CD8-positive, alpha-beta memory T cell (primary cell): ENCODE measurements at regions not wholly inside any gene's neighbourhood (a gene's known extent, or its start where the extent isn't known, plus 50 kb on each side); places are given as distances from the start of the nearest gene placed in this dataset.

Experiments used
- CTCF ChIA-PET: fragments of 350-600 bp; sonication (Branson Sonifier 250); formaldehyde crosslinking; loops from one replicate; lab custom pipeline; 2021; ENCODE audit warnings: antibody characterized with exemption; lab: Charles Lee
- POLR2A ChIA-PET: fragments of 350-600 bp; sonication (Branson Sonifier 250); formaldehyde crosslinking; loops from one replicate; lab custom pipeline; 2021; ENCODE audit warnings: antibody characterized with exemption; lab: Charles Lee
- DNase-seq, 5 donors: peaks; one replicate each; pipeline versions ENCODE4 v3.0.0 to v3.0.0-alpha.2; 2020 to 2022; ENCODE audit warnings: mixed read lengths in 1 of 5
- H3K27ac ChIP-seq: one replicate; pipeline ENCODE4 v1.7.0; 2013; ENCODE audit warnings: low read depth, mild to moderate bottlenecking, low read length, moderate library complexity
- H3K27me3 ChIP-seq: 2 replicates; pipeline ENCODE4 v1.7.0; 2013; ENCODE audit warnings: low read length, mild to moderate bottlenecking; ENCODE audit not compliant: insufficient read depth, poor library complexity, severe bottlenecking
- H3K36me3 ChIP-seq: 2 replicates; pipeline ENCODE4 v1.7.0; 2013; ENCODE audit warnings: mild to moderate bottlenecking, low read length, moderate library complexity; ENCODE audit not compliant: insufficient read depth
- H3K4me1 ChIP-seq: 2 replicates; pipeline ENCODE4 v1.7.0; 2013; ENCODE audit warnings: mild to moderate bottlenecking, low read length, moderate library complexity; ENCODE audit not compliant: insufficient read depth
- H3K4me3 ChIP-seq: 2 replicates; pipeline ENCODE4 v1.7.0; 2013; ENCODE audit warnings: mild to moderate bottlenecking, low read length
- H3K9me3 ChIP-seq: 2 replicates; pipeline ENCODE4 v1.7.0; 2013; ENCODE audit warnings: mild to moderate bottlenecking, low read length
- H3K27ac Mint-ChIP-seq, 8 donors: one replicate each; pipeline ENCODE4 v1.8.0; 2020 to 2021; ENCODE audit warnings: mixed read lengths in 8 of 8, mild to moderate bottlenecking in 6 of 8, inconsistent platforms in 3 of 8, moderate library complexity in 3 of 8
- H3K27me3 Mint-ChIP-seq, 2 donors: one replicate each; pipeline ENCODE4 v1.8.0; 2020 to 2021; ENCODE audit warnings: mixed read lengths in 2 of 2, mild to moderate bottlenecking in 1 of 2, moderate library complexity in 1 of 2
- H3K36me3 Mint-ChIP-seq, 3 donors: one replicate each; pipeline ENCODE4 v1.8.0; 2020 to 2021; ENCODE audit warnings: mixed read lengths in 3 of 3, inconsistent platforms in 1 of 3, mild to moderate bottlenecking in 1 of 3
- H3K4me1 Mint-ChIP-seq, 3 donors: one replicate each; pipeline ENCODE4 v1.8.0; 2020 to 2021; ENCODE audit warnings: mixed read lengths in 3 of 3, inconsistent platforms in 1 of 3, mild to moderate bottlenecking in 1 of 3
- H3K4me3 Mint-ChIP-seq, 7 donors: one replicate each; pipeline ENCODE4 v1.8.0; 2020 to 2021; ENCODE audit warnings: mixed read lengths in 7 of 7, mild to moderate bottlenecking in 6 of 7, moderate library complexity in 4 of 7, inconsistent platforms in 2 of 7
- H3K9me3 Mint-ChIP-seq, 5 donors: one replicate each; pipeline ENCODE4 v1.8.0; 2020 to 2022; ENCODE audit warnings: mixed read lengths in 5 of 5, mild to moderate bottlenecking in 3 of 5, moderate library complexity in 2 of 5, inconsistent platforms in 1 of 5

DNA sequence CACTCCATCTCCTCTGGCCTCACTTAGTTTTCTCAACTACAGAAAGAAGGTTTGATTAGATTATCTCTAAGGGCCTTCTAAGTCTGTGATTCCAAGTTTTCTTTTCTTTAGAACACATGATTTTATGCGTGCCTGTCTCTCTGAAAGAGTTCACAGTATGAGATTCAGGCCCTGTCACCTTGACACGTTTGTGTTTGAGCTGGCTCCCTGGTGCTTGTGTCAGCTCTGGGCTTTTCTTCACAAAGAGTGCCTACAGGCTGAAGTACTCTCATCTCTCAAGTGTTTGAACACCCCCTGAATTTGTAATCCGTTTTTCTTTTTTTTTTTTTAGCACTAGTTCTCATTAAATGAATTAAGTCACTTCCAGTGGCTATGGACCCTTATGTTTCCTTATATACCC lies 306.9 kb upstream of the C9orf72 start:
- Mint-ChIP-seq H3K4me1 (no peaks in the 10 kb centered on the region), H3K36me3 (no peaks in the 10 kb centered on the region), H3K4me3 (no peak overlapping the region), H3K27me3 (peaks cover 0 to 6% of the 10 kb centered on the region in 2 donors), H3K9me3 (peaks cover 0 to 7% (median 3%) of the 10 kb centered on the region in 5 donors), H3K27ac (no peak overlapping the region)
- DNase-seq: no peak
- ChIA-PET POLR2A (no interaction called here), CTCF (no interaction called here)
- Histone ChIP-seq H3K9me3 (no peaks in the 10 kb centered on the region), H3K36me3 (no peaks in the 10 kb centered on the region), H3K27ac (no peak overlapping the region), H3K4me3 (no peak overlapping the region), H3K4me1 (no peaks in the 10 kb centered on the region), H3K27me3 (no peaks in the 10 kb centered on the region)

DNA sequence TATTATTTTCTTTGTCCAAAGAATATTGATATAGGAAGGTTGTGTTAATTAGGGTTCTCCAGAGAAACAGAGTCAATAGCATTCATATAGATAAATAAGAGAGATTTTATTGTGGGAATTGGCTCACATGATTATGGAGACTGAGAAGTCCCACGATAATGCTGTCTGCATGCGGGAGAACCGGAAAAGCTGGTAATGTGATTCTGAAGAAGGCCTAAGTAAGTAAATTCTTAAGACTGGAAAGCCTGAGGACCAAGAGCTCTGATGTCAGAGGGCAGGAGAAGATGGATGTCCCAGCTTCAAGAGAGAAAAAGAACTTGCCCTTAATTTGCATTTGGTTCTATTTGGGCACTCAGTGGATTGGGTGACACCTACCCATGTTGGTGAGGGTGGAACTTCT lies 307.4 kb upstream of the C9orf72 start:
- H3K4me1 Mint-ChIP-seq: no peaks in the 10 kb centered on the region
- H3K9me3 Mint-ChIP-seq: peaks cover 0 to 7% (median 3%) of the 10 kb centered on the region in 5 donors
- H3K4me3 Mint-ChIP-seq: no peak overlapping the region
- no peaks in the 10 kb centered on the region for H3K36me3 Mint-ChIP-seq
- ChIA-PET POLR2A (no interaction called here), CTCF (no interaction called here)
- H3K36me3 ChIP-seq: no peaks in the 10 kb centered on the region
- peaks cover 0 to 6% of the 10 kb centered on the region in 2 donors for H3K27me3 Mint-ChIP-seq
- no peak overlapping the region for H3K27ac ChIP-seq
- no peak overlapping the region for H3K4me3 ChIP-seq
- H3K9me3 ChIP-seq: no peaks in the 10 kb centered on the region
- H3K4me1 ChIP-seq: no peaks in the 10 kb centered on the region
- no peak for DNase-seq
- H3K27me3 ChIP-seq: no peaks in the 10 kb centered on the region
- H3K27ac Mint-ChIP-seq: no peak overlapping the region

GRCh38 chr9:27888661-27889295 lies 315.5 kb upstream of the C9orf72 start:
- H3K27me3 Mint-ChIP-seq: no peaks in the 10 kb centered on the region
- CTCF ChIA-PET: no interaction called here
- H3K4me1 Mint-ChIP-seq: no peaks in the 10 kb centered on the region

GRCh38 chr9:27924502-27924901 lies 351.2 kb upstream of the C9orf72 start:
- POLR2A ChIA-PET: no interaction called here
- no peaks in the 10 kb centered on the region for H3K4me1 ChIP-seq
- Mint-ChIP-seq H3K36me3 (no peaks in the 10 kb centered on the region), H3K4me3 (no peak overlapping the region), H3K27me3 (no peaks in the 10 kb centered on the region), H3K9me3 (peaks cover 0 to 9% (median 0%) of the 10 kb centered on the region in 5 donors), H3K4me1 (no peaks in the 10 kb centered on the region), H3K27ac (no peak overlapping the region)
- no peaks in the 10 kb centered on the region for H3K36me3 ChIP-seq
- H3K27ac ChIP-seq: no peak overlapping the region
- no peaks in the 10 kb centered on the region for H3K27me3 ChIP-seq
- CTCF ChIA-PET: no interaction called here
- no peak for DNase-seq
- no peaks in the 10 kb centered on the region for H3K9me3 ChIP-seq
- H3K4me3 ChIP-seq: no peak overlapping the region

More at GRCh38 chr9:27888661-27889295, 315.5 kb upstream of the C9orf72 start:
- H3K27me3 ChIP-seq: no peaks in the 10 kb centered on the region
- H3K27ac Mint-ChIP-seq: no peak overlapping the region
- H3K36me3 ChIP-seq: no peaks in the 10 kb centered on the region
- DNase-seq: no peak
- H3K36me3 Mint-ChIP-seq: no peaks in the 10 kb centered on the region
- no peaks in the 10 kb centered on the region for H3K9me3 ChIP-seq
- H3K4me3 Mint-ChIP-seq: no peak overlapping the region
- POLR2A ChIA-PET: no interaction called here
- H3K9me3 Mint-ChIP-seq: peaks cover 0 to 2% (median 0%) of the 10 kb centered on the region in 5 donors
- H3K4me1 ChIP-seq: no peaks in the 10 kb centered on the region
- H3K27ac ChIP-seq: no peak overlapping the region
- H3K4me3 ChIP-seq: no peak overlapping the region

GRCh38 chr9:27925815-27926214 lies 352.5 kb upstream of the C9orf72 start:
- CTCF ChIA-PET: no interaction called here
- H3K36me3 Mint-ChIP-seq: no peaks in the 10 kb centered on the region

GRCh38 chr9:27929841-27930240 lies 356.6 kb upstream of the C9orf72 start:
- CTCF ChIA-PET: no interaction called here
- POLR2A ChIA-PET: no interaction called here
- Mint-ChIP-seq H3K36me3 (peaks cover 0 to 1% (median 0%) of the 10 kb centered on the region in 3 donors), H3K27me3 (no peaks in the 10 kb centered on the region), H3K9me3 (peaks cover 0 to 2% (median 0%) of the 10 kb centered on the region in 5 donors), H3K4me3 (no peak overlapping the region), H3K4me1 (no peaks in the 10 kb centered on the region), H3K27ac (no peak overlapping the region)
- Histone ChIP-seq H3K27me3 (no peaks in the 10 kb centered on the region), H3K9me3 (no peaks in the 10 kb centered on the region), H3K4me1 (no peaks in the 10 kb centered on the region), H3K36me3 (no peaks in the 10 kb centered on the region), H3K27ac (no peak overlapping the region), H3K4me3 (no peak overlapping the region)
- no peak for DNase-seq

More at GRCh38 chr9:27925815-27926214, 352.5 kb upstream of the C9orf72 start:
- Histone ChIP-seq H3K36me3 (no peaks in the 10 kb centered on the region), H3K4me1 (no peaks in the 10 kb centered on the region), H3K9me3 (no peaks in the 10 kb centered on the region), H3K27me3 (no peaks in the 10 kb centered on the region), H3K4me3 (no peak overlapping the region), H3K27ac (no peak overlapping the region)
- no peak for DNase-seq
- Mint-ChIP-seq H3K27ac (no peak overlapping the region), H3K27me3 (no peaks in the 10 kb centered on the region), H3K4me1 (no peaks in the 10 kb centered on the region), H3K9me3 (peaks cover 0 to 8% (median 0%) of the 10 kb centered on the region in 5 donors), H3K4me3 (no peak overlapping the region)
- POLR2A ChIA-PET: no interaction called here

DNA sequence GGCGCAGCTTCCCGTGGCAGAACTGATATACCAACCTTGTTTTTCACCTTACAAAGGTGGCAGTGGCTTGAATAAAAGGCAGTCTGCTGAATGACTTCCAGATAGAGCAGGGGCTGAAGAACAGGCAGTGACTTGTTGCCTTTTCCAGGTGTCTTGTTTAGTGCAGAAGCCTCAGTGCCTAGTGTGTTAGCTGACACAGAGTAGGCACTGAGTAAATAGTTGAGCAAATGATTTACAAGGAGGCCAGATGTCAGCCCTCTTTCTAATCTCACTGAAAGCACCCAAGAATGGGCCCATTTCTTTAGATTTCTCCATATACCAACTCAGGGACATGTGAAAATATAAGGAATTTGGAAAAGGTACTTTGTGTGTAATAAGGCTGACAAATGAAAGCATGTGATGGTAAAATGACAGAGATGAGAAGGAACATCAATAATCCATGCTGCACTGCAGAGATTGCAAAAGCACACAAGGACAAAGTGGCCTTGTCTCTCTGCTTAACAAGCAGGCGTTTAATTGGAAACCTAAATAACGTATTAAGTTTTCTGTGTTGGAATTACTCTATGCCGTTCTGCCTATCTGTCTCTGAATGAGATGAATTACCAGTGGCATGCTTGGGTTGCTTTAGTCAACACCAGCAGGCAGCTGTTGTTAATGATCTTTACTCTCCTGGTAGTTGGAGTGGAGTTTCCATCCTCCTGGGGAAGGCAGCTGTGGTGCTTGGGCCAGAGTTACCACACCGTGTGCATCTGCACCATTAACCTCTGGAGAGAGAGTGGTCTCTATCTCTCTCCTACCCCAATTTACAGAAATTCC lies 360.1 kb upstream of the C9orf72 start:
- peaks cover 0 to 8% (median 3%) of the 10 kb centered on the region in 5 donors for H3K9me3 Mint-ChIP-seq
- H3K27ac Mint-ChIP-seq: no peak overlapping the region
- peaks cover 0 to 1% (median 0%) of the 10 kb centered on the region in 3 donors for H3K36me3 Mint-ChIP-seq
- H3K9me3 ChIP-seq: no peaks in the 10 kb centered on the region
- H3K36me3 ChIP-seq: no peaks in the 10 kb centered on the region
- H3K27me3 ChIP-seq: no peaks in the 10 kb centered on the region
- DNase-seq: no peak
- no peaks in the 10 kb centered on the region for H3K4me1 ChIP-seq
- H3K27me3 Mint-ChIP-seq: no peaks in the 10 kb centered on the region
- H3K27ac ChIP-seq: no peak overlapping the region
- no peaks in the 10 kb centered on the region for H3K4me1 Mint-ChIP-seq
- ChIA-PET CTCF (no interaction called here), POLR2A (no interaction called here)
- H3K4me3 ChIP-seq: no peak overlapping the region
- no peak overlapping the region for H3K4me3 Mint-ChIP-seq

DNA sequence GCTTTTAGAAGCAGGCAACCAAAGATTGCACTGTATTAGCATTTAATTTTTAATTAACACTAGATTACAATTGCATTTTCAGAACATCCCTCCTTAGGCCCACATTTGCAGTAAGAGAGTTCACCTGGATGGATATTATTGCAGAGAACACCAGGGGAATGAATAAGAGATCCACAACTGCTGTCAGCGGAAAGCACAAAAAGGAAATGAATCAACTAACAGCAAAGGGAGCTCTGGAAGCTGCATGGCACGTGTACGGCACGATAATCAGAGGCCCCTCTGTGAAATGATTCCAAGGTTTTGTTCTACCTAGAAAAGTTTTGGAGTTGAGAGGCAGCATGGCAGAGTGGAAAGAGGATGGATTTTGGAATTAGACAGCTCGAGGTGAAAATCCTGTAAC lies 361.2 kb upstream of the C9orf72 start:
- CTCF ChIA-PET: no interaction called here
- Mint-ChIP-seq H3K36me3 (peaks cover 0 to 1% (median 0%) of the 10 kb centered on the region in 3 donors), H3K4me1 (no peaks in the 10 kb centered on the region), H3K4me3 (no peak overlapping the region), H3K9me3 (peaks cover 0 to 8% (median 3%) of the 10 kb centered on the region in 5 donors), H3K27me3 (no peaks in the 10 kb centered on the region), H3K27ac (no peak overlapping the region)
- H3K9me3 ChIP-seq: no peaks in the 10 kb centered on the region
- H3K27me3 ChIP-seq: no peaks in the 10 kb centered on the region
- no peaks in the 10 kb centered on the region for H3K4me1 ChIP-seq
- POLR2A ChIA-PET: no interaction called here
- no peak for DNase-seq
- no peaks in the 10 kb centered on the region for H3K36me3 ChIP-seq
- no peak overlapping the region for H3K27ac ChIP-seq
- H3K4me3 ChIP-seq: no peak overlapping the region
